HFFc6 (cell line): ENCODE measurements at regions not wholly inside any gene's neighbourhood (a gene's known extent, or its start where the extent isn't known, plus 50 kb on each side); places are given as distances from the start of the nearest gene placed in this dataset.

Source experiments
- DNase-seq: peaks from one replicate; pipeline ENCODE4 v3.0.0-alpha.2; 2018
- H3K27ac Mint-ChIP-seq: 2 replicates; pipeline ENCODE4 v1.8.0; 2020; ENCODE audit warnings: mild to moderate bottlenecking, mixed read lengths
- H3K27me3 Mint-ChIP-seq: 2 replicates; pipeline ENCODE4 v1.8.0; 2021; ENCODE audit warnings: mild to moderate bottlenecking, moderate library complexity, mixed read lengths; ENCODE audit not compliant: insufficient read depth
- H3K36me3 Mint-ChIP-seq: 2 replicates; pipeline ENCODE4 v1.8.0; 2021; ENCODE audit warnings: low read depth, mixed read lengths
- H3K4me1 Mint-ChIP-seq: 2 replicates; pipeline ENCODE4 v1.8.0; 2020; ENCODE audit warnings: low read depth, mixed read lengths
- H3K4me3 Mint-ChIP-seq: 2 replicates; pipeline ENCODE4 v1.8.0; 2020; ENCODE audit warnings: mild to moderate bottlenecking, moderate library complexity, mixed read lengths
- H3K9me3 Mint-ChIP-seq: 2 replicates; pipeline ENCODE4 v1.8.0; 2020; ENCODE audit warnings: mild to moderate bottlenecking, mixed read lengths
- TF ChIP-seq, protein P1 (sequence below): fragments of 200-600 bp; sonication (generic); IDR thresholded peaks from 2 replicates; pipeline ENCODE4 v1.5.0; 2021; ENCODE audit warnings: antibody characterized with exemption, mild to moderate bottlenecking

DNA sequence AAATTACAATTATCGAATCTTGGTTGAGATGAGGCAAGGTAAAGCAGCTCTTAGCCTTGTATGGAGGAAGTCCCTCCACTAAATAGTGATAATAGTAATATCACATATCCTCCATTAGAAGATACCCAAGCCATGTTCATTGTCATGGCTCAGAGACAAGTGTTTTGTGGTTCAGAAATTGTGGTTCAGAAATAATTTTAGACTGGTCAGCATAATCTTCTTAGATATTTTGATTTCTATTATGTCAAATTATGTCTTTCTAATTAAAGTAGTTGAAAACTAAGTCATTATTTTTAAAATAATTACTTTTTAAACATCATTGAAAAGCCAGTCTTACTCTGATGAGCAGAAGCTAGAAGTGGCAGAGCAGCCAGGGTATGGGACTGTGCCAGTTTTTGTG, 507.7 kb downstream of the HTR7 start:
- no peak overlapping the region for H3K27ac Mint-ChIP-seq
- H3K4me3 Mint-ChIP-seq = no peak overlapping the region
- H3K27me3 Mint-ChIP-seq = peaks cover 1% of the 10 kb centered on the region
- no peak for DNase-seq
- H3K36me3 Mint-ChIP-seq = no peaks in the 10 kb centered on the region
- TF ChIP-seq, protein P1, sequence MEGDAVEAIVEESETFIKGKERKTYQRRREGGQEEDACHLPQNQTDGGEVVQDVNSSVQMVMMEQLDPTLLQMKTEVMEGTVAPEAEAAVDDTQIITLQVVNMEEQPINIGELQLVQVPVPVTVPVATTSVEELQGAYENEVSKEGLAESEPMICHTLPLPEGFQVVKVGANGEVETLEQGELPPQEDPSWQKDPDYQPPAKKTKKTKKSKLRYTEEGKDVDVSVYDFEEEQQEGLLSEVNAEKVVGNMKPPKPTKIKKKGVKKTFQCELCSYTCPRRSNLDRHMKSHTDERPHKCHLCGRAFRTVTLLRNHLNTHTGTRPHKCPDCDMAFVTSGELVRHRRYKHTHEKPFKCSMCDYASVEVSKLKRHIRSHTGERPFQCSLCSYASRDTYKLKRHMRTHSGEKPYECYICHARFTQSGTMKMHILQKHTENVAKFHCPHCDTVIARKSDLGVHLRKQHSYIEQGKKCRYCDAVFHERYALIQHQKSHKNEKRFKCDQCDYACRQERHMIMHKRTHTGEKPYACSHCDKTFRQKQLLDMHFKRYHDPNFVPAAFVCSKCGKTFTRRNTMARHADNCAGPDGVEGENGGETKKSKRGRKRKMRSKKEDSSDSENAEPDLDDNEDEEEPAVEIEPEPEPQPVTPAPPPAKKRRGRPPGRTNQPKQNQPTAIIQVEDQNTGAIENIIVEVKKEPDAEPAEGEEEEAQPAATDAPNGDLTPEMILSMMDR = no peak
- no peaks in the 10 kb centered on the region for H3K4me1 Mint-ChIP-seq
- peaks cover 14% of the 10 kb centered on the region for H3K9me3 Mint-ChIP-seq

DNA sequence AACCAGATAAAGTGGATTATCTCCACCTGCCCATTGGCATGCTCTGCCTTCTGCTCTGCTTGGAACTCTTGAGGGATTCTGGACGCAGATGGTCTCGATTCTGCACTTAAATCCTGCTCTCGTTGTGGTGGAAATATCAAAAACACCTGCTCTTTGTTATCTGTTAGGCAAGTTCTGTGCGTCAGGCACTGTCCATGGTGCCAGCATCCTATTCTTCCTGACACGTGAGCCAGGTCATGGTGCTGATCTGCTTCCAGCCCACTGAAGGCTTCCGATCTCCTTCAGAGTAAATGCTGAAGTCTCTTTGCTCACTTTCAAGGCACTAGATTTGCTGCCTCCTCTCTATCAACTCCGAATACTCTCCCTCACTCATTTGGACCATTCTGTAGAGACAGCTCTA, 505.6 kb downstream of the HTR7 start:
- Mint-ChIP-seq H3K4me1 (no peaks in the 10 kb centered on the region), H3K9me3 (peaks cover 10% of the 10 kb centered on the region), H3K27me3 (no peaks in the 10 kb centered on the region; the same call in 1 of the 2 replicates), H3K27ac (no peak overlapping the region), H3K36me3 (no peaks in the 10 kb centered on the region), H3K4me3 (no peak overlapping the region)
- no peak for DNase-seq
- TF ChIP-seq, protein P1 = no peak

DNA sequence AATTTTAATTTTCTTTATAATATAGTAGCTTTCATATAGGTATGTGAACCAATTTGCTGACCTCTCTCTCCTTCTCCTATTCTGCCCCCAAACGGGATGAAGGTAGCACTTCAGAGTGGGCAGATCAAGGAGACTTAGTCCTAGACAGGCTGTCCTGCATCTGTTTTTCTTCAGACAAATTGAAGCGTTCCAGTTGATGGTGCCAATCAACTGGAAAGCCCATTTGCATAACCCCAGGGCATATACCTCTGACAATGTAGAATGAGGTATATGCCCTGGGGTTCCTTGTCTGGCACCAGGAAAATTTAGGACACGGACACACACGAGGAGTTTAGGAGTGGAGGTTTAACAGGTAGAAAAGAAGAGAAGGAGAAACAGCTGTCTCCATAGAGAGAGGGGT, 502.9 kb downstream of the HTR7 start:
- H3K27ac Mint-ChIP-seq = no peak overlapping the region

GRCh38 chr10:90363799-90364483, 493.9 kb downstream of the HTR7 start:
- TF ChIP-seq, protein P1 = no peak
- no peak overlapping the region for H3K27ac Mint-ChIP-seq
- no peak for DNase-seq
- H3K36me3 Mint-ChIP-seq = no peaks in the 10 kb centered on the region
- H3K27me3 Mint-ChIP-seq = peaks cover 2% of the 10 kb centered on the region; the same call in 1 of the 2 replicates
- H3K9me3 Mint-ChIP-seq = peaks cover 2% of the 10 kb centered on the region
- H3K4me1 Mint-ChIP-seq = no peaks in the 10 kb centered on the region
- no peak overlapping the region for H3K4me3 Mint-ChIP-seq

More for the DNA sequence above, 502.9 kb downstream of the HTR7 start:
- Mint-ChIP-seq H3K9me3 (peaks cover 10% of the 10 kb centered on the region), H3K4me1 (no peaks in the 10 kb centered on the region), H3K4me3 (no peak overlapping the region), H3K36me3 (no peaks in the 10 kb centered on the region), H3K27me3 (no peaks in the 10 kb centered on the region; the same call in 1 of the 2 replicates)
- no peak for DNase-seq
- TF ChIP-seq, protein P1 = no peak

DNA sequence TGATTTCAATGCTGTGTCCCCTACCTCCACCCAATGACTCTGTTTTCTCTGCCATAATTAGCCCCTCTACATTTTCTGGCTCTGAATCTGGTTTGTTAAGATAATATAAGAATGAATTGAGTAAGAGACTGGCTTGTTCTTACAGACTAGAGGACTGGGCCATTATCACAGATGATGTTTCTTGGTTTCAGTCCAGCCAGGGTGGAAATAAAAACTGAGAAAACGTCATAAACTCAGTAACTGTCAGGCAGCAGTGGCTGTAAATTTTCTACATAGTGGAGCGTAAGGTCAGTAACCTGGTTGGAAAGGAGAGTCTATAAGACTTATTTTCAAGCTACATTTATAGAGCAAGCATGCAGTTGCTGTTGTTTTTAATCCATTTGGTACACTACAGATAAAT, 485.4 kb downstream of the HTR7 start:
- no peak overlapping the region for H3K4me3 Mint-ChIP-seq
- DNase-seq = no peak
- H3K9me3 Mint-ChIP-seq = peaks cover 20% of the 10 kb centered on the region
- no peaks in the 10 kb centered on the region for H3K4me1 Mint-ChIP-seq
- no peaks in the 10 kb centered on the region for H3K36me3 Mint-ChIP-seq
- no peak overlapping the region for H3K27ac Mint-ChIP-seq
- TF ChIP-seq, protein P1 = no peak
- no peaks in the 10 kb centered on the region for H3K27me3 Mint-ChIP-seq
